ENCODE measurements at regions not wholly inside any gene's neighbourhood (a gene's known extent, or its start where the extent isn't known, plus 50 kb on each side); places are given as distances from the start of the nearest gene placed in this dataset.

DNA sequence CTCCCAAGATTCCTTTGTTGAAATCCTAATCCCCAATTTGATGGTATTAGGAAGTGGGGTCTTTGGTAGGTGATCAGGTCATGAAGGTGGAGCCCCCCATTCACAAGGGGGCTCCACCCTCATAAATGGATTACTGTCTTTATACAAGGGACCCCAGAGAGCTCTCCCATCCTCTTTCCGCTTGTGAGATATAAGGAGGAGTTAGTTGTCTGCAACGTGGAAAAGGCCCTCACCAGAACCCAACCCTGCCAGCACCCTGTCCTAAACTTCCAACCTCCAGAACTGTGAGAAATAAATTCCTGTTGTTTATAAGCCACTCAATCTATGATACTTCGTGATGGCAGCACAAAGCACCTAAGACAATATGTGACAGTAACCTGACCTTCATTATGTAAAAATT, 684.1 kb upstream of the HS6ST1 start:
- H3K27ac ChIP-seq (ENCODE audit: low read depth, low read length): no peak overlapping the region
- no peak overlapping the region for H3K4me3 ChIP-seq (ENCODE audit: low read length)
- no peaks in the 10 kb centered on the region for H3K27me3 ChIP-seq (ENCODE audit: control insufficient read depth, low read length)
- TF ChIP-seq, protein P1, sequence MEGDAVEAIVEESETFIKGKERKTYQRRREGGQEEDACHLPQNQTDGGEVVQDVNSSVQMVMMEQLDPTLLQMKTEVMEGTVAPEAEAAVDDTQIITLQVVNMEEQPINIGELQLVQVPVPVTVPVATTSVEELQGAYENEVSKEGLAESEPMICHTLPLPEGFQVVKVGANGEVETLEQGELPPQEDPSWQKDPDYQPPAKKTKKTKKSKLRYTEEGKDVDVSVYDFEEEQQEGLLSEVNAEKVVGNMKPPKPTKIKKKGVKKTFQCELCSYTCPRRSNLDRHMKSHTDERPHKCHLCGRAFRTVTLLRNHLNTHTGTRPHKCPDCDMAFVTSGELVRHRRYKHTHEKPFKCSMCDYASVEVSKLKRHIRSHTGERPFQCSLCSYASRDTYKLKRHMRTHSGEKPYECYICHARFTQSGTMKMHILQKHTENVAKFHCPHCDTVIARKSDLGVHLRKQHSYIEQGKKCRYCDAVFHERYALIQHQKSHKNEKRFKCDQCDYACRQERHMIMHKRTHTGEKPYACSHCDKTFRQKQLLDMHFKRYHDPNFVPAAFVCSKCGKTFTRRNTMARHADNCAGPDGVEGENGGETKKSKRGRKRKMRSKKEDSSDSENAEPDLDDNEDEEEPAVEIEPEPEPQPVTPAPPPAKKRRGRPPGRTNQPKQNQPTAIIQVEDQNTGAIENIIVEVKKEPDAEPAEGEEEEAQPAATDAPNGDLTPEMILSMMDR (IDR thresholded peaks at IDR 0.05; ENCODE audit: low read depth, low read length, poor library complexity, severe bottlenecking): no peak
- no peak for TF ChIP-seq EZH2phosphoT487 (IDR thresholded peaks at IDR 0.05; ENCODE audit: borderline replicate concordance, low read length)
- no peaks in the 10 kb centered on the region for H3K9me2 ChIP-seq (replicated peaks; ENCODE audit: control insufficient read depth, low read length)
- H3F3A ChIP-seq (ENCODE audit: control insufficient read depth, insufficient read depth): no peaks in the 10 kb centered on the region
- H4K20me1 ChIP-seq (ENCODE audit: control insufficient read depth, insufficient read depth, low read depth, low read length): no peaks in the 10 kb centered on the region
- H3K4me2 ChIP-seq (ENCODE audit: low read length): no peak overlapping the region
- H3K79me2 ChIP-seq (ENCODE audit: control insufficient read depth, low read length): no peaks in the 10 kb centered on the region
- no peaks in the 10 kb centered on the region for H3K4me1 ChIP-seq (ENCODE audit: control insufficient read depth, low read length)
- H3K36me3 ChIP-seq (ENCODE audit: control insufficient read depth, low read length): no peaks in the 10 kb centered on the region
- no peaks in the 10 kb centered on the region for H3K9me3 ChIP-seq (ENCODE audit: control insufficient read depth, insufficient read depth, low read length)

DNA sequence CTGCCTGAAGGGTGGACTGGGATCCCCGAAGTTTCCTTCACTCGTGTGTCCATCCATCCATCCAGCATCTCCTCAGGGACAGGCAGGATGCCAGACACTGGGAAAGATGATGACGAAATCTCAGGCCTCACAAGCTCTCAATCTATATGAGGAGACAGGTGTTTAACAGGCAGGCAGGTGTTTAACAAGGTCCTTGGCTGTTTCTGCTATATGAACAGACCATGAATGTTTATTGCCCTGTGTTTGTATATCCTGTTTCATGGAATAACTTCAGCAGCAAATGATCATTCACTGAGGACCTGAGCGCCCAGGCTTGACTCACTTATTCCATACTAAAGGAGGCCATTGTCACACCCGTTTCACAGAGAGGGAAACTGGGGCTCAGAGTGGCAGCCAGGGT, 685.8 kb upstream of the HS6ST1 start:
- no peak for TF ChIP-seq EZH2phosphoT487 (IDR thresholded peaks at IDR 0.05; ENCODE audit: borderline replicate concordance, low read length)
- TF ChIP-seq, protein P1 (IDR thresholded peaks at IDR 0.05; ENCODE audit: low read depth, low read length, poor library complexity, severe bottlenecking): no peak

DNA sequence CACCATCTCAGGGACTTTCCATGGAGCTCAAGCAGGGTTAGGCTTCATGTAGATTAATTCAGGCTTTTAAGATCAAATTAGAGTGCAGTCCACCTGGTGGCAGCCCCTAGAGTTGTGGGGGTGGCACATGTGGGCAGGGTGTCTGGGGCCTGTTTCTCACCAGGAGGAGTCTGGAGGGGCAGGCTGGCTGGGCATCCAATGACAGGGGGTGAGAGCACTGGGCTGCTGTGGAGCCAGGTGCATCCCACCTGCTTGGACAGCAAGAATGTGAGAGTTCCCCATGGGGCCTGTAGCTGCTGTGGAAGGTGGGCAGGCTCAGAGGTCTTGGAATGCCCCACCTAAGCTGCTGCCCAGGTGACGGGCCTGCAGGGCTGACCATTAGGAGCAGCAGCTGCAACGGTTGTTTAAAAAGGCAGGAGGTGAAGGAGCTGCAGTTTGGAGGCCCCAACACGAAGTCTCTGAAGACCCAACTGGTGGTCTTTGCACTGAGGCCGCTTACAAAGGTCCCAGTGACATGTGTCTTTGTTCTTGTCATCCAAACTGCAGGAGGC, 686.3 kb upstream of the HS6ST1 start:
- no peaks in the 10 kb centered on the region for H3F3A ChIP-seq (ENCODE audit: control insufficient read depth, insufficient read depth)
- no peaks in the 10 kb centered on the region for H3K27me3 ChIP-seq (ENCODE audit: control insufficient read depth, low read length)
- H3K9me3 ChIP-seq (ENCODE audit: control insufficient read depth, insufficient read depth, low read length): no peaks in the 10 kb centered on the region
- H3K4me1 ChIP-seq (ENCODE audit: control insufficient read depth, low read length): no peaks in the 10 kb centered on the region
- no peak overlapping the region for H3K4me2 ChIP-seq (ENCODE audit: low read length)
- no peak overlapping the region for H3K27ac ChIP-seq (ENCODE audit: low read depth, low read length)
- H4K20me1 ChIP-seq (ENCODE audit: control insufficient read depth, insufficient read depth, low read depth, low read length): no peaks in the 10 kb centered on the region
- no peaks in the 10 kb centered on the region for H3K79me2 ChIP-seq (ENCODE audit: control insufficient read depth, low read length)
- H3K9me2 ChIP-seq (replicated peaks; ENCODE audit: control insufficient read depth, low read length): no peaks in the 10 kb centered on the region
- no peaks in the 10 kb centered on the region for H3K36me3 ChIP-seq (ENCODE audit: control insufficient read depth, low read length)
- no peak overlapping the region for H3K4me3 ChIP-seq (ENCODE audit: low read length)
- no peak for TF ChIP-seq EZH2phosphoT487 (IDR thresholded peaks at IDR 0.05; ENCODE audit: borderline replicate concordance, low read length)
- TF ChIP-seq, protein P1 (IDR thresholded peaks at IDR 0.05; ENCODE audit: low read depth, low read length, poor library complexity, severe bottlenecking): no peak

More for the DNA sequence above, 685.8 kb upstream of the HS6ST1 start:
- Histone ChIP-seq H3K36me3 (ENCODE audit: control insufficient read depth, low read length) (no peaks in the 10 kb centered on the region), H4K20me1 (ENCODE audit: control insufficient read depth, insufficient read depth, low read depth, low read length) (no peaks in the 10 kb centered on the region), H3K79me2 (ENCODE audit: control insufficient read depth, low read length) (no peaks in the 10 kb centered on the region), H3K4me2 (ENCODE audit: low read length) (no peak overlapping the region), H3F3A (ENCODE audit: control insufficient read depth, insufficient read depth) (no peaks in the 10 kb centered on the region), H3K4me1 (ENCODE audit: control insufficient read depth, low read length) (no peaks in the 10 kb centered on the region), H3K27ac (ENCODE audit: low read depth, low read length) (no peak overlapping the region), H3K4me3 (ENCODE audit: low read length) (no peak overlapping the region), H3K27me3 (ENCODE audit: control insufficient read depth, low read length) (no peaks in the 10 kb centered on the region), H3K9me2 (replicated peaks; ENCODE audit: control insufficient read depth, low read length) (no peaks in the 10 kb centered on the region), H3K9me3 (ENCODE audit: control insufficient read depth, insufficient read depth, low read length) (no peaks in the 10 kb centered on the region)

Data from DOHH2 (cell line).